ENCODE measurements at regions not wholly inside any gene's neighbourhood (a gene's known extent, or its start where the extent isn't known, plus 50 kb on each side); places are given as distances from the start of the nearest gene placed in this dataset.

DNA sequence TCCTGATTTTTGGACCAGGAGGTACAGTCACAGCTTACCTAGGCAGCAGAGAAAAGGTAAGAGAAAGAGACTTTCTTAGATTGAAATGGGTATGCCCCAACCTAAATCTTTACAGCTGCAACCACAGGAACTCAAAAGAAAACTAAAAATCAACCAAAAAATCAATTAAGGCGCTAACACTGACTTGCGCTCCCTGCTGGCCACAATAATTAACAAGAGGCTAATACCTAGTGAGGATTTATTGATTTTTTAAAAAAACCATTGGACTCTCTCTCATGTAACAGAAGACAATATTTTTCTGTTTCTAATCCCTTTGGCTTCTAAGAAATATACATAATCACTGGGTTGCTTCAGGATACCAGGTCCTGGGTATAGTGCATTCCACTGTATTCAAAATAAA is 153.9 kb upstream of the TENM3 start:
- DNase-seq (ENCODE audit: low read depth) = no peak

DNA sequence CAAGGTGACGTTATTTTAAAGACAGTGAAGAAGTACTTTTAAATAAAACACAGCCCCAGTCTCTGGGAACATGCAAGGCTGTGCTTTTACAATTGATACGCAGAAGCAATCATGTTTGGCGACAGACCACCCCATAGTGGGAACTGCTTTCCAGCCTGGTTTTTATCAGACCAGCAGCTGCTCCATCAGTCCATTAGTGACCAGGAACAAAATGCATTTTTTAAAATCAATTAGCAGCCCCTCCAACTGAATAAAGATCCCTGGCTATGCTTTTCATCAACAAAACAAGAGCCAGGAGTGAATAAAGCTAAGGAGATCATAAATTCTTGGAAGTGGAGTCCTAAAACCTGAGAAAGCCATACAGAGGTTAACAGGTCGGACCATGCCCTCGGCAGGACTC is 153.0 kb upstream of the TENM3 start:
- DNase-seq (ENCODE audit: low read depth) = no peak

DNA sequence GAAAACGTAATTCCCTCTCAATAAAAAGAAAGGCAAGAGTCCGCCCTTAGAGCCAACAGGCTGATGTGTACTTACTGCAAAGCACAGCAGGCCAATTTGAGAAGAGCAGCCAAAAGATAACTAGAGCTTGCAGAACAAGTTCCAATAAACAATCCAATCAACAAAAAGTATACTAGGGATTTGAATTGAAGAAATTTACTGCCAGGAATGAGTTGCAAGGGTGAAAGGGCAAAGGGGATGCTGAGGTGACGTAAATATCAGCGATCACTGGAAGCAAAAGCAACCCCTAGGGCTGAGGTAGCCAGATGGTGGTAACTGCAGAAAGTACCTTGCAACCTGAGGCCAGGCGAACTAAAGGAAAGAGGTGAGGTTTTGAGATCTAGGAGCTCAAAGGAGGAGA is 152.1 kb upstream of the TENM3 start:
- no peak for DNase-seq (ENCODE audit: low read depth)

DNA sequence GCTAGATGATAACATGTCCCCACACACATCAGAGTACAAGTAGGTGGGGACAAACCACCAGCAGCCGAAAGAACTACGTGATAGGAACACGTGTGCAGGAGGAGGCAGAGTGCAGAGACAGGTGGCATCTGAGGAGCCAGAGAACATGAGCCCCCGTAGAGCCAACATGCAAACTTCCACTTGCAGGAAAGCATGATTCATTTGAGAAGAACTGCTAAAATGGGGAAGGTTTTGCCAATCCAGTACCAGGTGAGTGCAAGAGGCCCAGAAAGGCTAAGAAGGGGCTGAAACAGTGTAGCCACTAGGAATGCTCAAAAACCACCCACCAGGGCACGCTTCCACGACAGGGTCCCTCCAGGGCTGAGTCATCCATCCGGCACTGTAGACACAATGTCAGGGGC is 149.8 kb upstream of the TENM3 start:
- DNase-seq (ENCODE audit: low read depth) = no peak

DNA sequence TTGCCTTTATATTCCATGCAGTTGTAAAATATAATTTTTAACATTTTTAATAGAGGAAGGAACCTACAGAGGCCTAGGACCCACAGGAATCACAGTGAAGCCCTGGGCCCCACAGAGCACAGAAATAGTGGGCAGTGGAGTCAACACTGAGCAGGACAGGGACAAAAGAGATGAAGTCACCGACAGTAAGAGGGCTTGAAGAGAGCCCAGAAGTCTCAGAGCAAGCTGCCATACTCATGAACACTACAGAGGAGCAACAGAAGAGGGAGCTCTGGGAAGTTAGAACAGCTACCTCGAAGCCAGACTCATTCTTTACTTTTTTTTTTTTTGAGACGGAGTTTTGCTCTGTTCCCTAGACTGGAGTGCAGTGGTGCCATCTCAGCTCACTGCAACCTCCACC is 149.3 kb upstream of the TENM3 start:
- no peak for DNase-seq (ENCODE audit: low read depth)

DNA sequence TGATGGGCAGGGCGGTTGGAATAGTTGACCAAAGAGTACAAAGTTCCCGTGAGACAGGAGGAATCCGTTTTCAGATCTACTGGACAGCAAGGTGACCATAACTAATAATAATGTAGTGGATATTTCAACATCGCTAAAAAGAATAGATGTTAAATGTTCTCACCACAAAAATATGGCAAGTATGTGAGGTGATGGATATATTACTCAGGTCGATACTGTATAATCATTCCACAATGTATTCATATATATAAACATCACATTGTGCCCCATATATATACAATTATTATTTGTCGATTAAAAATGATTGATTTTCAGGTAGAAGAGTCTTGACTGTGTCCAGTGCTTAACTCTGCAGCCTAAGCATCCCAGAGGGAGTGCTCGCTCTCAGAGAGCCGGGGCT is 141.6 kb upstream of the TENM3 start:
- no peak for DNase-seq (ENCODE audit: low read depth)

DNA sequence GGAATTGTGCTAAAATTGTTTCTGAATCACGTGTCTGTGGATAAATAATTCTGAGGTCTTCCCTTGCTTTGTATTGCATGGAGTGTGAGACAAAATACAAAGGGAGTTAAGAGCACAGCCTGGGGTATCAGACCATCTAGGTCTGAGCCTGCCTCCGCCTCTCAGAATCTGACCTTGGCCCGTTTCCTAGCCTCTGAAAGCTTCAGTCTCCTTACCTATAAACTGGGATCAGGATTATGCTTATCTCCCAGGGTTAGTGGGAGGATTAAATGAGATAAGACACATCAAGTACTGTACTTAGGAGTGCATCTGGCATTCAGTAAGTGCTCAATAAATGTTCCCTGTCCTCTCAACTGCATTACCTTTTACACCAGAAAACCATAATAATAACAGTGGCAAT is 140.6 kb upstream of the TENM3 start:
- no peak for DNase-seq (ENCODE audit: low read depth)

DNA sequence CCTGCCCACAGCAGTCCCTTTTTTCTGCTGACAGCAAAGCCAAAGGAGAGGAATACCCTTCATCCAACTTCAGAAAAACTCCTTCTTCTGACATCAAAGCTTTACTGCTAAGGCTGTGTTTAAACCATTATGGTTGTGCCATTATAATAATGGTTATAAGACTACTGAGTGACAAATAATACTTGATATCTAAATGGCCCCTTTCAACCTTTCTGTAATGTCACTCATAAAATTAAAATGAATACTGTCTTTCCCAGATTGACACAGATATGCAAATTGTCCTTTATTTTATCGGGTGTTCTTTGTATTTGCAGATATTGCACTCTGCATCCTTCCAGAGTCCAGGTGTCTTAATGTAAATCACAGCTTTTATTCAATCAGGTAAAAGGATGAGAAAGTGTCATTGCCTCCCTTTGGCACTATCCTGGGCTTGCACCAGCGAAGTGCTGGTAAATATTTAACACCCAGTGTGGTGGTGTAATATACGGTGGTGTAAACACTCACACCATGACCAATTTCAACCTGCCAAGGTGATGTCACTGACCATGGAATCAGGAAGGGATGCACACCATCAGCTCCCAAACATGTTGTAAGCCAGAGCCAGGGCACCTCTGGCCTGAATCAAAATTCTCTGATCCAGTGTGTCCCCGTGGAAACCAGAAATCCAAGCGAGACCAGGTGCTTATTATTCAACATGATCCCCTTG is 139.4 kb upstream of the TENM3 start:
- no peak for DNase-seq (ENCODE audit: low read depth)

DNA sequence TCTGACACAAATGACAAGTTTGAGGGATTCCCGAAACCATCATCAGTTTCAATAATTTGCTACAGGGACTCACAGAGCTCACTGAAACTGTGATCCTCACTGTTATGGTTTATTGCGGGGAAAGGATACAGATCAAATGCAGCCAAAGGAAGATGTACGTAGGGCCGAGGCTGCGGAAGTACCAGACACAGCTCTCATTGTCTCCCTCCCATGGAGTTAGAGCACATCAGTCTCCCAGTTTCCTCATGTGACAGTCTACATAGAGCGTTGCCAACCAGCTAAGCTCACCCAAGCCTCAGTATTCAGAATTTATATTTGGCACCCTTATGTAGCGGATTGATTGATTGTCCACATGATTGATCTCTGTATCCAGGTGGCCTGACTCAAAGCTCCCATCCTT is 137.8 kb upstream of the TENM3 start:
- DNase-seq (ENCODE audit: low read depth) = no peak

DNA sequence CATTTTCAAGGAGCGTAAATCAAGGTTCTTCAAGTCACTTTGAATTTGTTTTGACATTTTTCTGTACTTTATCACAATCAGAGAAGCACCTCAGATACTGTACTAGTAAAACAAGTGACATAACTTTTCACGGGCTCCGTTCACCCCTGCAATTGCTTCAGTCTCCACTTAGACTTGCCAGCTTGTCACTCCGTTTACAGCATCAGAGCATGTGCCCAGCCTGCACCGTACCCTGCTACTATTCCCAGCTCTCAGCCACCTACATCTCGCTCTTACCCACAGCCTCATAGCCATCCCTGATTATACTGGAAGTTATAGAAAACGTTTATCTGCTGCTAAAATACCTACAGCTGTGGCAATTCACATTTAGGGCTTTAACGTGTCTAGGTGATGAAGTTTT is 135.3 kb upstream of the TENM3 start:
- no peak for DNase-seq (ENCODE audit: low read depth)

DNA sequence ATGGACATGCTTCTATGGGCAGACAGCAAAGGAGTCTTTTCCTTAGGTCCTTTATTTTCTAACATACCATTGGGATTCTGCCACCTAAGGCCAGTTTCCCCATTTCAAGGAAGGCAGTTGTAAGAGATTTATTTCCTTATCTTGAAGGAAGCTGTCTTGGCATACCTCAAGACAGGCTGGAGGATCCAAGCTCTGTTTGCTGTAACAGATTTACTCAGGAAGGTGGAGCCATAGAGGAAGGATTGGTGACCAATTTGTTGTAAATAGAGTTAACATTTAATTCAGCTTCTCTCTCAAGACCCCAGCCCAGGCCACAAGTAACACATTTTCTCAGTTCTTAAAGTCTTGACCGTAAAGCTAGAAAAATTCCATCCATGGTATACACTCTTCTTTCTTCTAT is 131.6 kb upstream of the TENM3 start:
- DNase-seq (ENCODE audit: low read depth) = no peak

DNA sequence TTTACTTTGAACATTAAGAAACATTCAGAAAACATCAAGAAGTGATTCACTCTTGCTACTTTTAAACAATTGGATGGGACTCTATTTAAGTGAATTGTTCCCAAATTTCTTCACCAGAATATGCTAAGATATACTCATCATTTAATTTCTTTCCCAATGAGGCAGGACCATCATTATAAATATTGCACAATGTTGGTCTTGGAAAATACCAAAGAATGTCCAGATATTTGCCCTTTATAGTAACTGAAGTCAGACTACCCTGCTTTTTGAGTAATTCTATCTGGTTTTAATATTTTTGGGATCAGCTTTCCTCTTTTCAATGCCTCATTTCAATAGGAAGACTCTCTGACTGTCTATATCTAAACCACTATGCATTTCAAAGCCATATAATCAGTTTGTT is 129.4 kb upstream of the TENM3 start:
- DNase-seq (ENCODE audit: low read depth) = no peak

DNA sequence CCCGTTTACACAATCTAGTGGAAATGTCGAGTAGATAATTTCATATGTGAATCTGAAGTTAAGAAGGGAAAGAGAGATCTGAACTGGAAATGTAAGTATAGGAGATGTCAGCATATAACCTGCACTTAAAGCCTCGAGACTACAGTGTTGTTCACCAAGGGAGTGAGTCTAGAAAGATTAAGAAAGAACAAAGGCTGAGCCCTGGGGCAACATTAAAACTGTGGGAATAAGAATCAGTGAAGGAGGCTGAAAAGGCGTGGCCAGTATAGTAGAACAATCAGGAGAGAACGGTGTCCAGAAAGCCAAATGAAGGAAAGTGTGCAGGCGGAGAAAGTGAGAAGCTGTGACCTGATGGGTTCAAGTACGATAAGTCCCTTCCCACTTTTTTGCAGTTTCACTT is 118.8 kb upstream of the TENM3 start:
- DNase-seq (ENCODE audit: low read depth) = no peak

DNA sequence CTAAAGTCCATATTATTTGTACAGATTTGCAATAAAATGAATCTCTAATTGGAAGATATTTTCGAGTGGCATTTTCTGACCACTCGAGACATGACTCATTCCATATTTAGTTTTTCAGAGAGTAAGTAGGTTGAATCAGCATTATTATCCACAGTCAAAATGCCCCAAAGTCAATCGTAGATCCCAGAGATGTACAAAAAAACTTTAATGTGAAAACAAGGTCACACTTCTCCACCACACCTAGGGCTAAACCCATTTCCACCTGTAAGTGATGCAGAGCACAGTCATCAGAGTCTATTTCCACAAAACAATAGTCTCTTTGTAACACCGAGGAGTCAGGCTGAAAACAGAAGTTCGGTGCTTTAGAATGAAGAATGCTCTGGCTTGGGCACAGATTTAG is 117.1 kb upstream of the TENM3 start:
- no peak for DNase-seq (ENCODE audit: low read depth)

DNA sequence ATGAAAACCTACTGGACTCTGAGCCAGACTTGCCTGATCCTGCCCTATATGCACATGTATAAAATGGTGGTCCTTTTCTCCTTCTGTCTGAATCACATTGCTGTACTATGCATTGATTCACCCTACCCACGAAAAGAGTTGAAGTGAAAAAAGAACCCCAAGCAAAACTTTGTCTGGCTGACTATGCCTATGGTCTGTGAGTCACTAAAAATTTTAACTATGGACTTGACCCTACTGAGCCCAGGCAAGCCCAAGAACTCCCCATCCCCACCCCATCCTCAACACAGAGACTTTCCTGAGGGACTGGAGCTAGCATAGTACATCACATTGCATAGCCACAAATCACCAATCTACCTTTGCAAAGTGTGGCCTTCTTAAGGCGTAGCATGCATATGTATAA is 116.6 kb upstream of the TENM3 start:
- no peak for DNase-seq (ENCODE audit: low read depth)

DNA sequence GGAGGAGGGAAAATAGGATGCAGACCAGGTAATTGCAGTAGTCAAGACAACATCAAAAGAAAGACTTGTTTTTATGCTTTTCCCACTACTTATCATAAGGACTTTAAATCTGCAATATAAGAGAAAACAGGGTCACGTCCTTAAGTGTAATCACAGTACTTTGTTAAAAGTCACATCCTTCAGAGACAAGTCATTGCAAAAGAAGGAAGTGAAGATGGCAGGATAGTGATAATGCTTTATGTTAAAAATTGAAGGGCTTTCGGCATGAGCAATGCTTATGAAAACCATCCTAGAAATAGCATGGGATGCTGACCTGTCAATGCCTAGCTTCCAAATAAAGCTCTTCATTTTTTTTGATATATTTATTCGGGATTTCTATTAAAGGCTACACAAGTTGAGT is 110.2 kb upstream of the TENM3 start:
- DNase-seq (ENCODE audit: low read depth) = no peak

DNA sequence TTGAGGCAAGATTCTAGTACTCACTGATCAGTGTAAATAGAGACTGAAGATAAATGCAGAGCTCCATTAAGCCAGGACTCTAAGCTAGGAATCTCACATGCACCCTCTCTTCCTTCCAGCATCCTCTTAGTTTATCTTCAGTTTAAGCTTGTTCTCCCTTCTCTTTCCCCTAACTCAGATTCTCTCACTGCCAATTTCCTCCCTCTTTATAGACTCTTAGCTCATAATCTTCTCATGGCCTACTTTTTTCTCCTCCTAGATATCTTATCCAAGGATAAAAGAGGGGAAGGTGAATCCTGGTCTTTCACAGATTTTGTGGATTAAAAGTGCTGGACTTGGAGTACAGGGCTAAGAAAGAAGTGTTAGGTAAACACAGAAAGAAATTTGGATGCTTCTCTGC is 108.9 kb upstream of the TENM3 start:
- DNase-seq (ENCODE audit: low read depth) = no peak

DNA sequence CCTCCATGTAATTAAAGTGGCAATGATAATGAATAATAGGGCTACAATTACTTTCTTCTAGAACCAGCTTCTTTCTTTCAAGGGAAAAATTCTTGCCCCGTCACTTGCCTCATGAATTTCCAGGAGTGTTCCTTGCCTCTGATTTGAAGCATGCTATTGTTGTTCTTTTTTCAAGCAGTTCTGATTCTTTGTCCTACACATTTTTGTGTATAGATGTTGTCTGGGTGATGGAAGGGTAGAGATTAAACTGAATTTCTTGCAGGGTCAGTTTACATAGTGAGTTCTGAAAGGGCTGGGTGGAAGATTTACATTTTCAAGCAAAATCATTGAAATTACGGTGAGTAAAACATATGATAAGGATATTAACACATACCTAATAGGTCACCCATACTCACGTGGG is 107.0 kb upstream of the TENM3 start:
- no peak for DNase-seq (ENCODE audit: low read depth)

DNA sequence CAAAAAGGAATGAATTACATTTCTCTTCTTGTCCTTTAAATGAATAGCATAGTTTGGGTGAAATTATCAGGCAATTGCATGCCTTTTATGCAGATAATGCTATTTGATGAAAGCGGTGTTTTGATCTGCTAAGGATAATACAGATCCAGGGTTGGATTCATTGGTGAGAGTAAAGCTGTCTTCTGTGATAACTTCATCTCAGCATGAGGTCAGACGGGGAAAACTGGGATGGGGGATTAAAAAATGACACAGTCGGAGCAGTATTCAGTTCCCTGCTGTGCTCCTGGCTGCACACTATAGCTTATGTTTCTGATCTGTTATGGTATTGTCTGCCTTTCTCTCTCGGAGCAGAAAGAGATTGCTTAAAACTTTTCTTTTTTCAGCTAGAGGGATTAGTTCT is 105.9 kb upstream of the TENM3 start:
- DNase-seq (ENCODE audit: low read depth) = no peak

DNA sequence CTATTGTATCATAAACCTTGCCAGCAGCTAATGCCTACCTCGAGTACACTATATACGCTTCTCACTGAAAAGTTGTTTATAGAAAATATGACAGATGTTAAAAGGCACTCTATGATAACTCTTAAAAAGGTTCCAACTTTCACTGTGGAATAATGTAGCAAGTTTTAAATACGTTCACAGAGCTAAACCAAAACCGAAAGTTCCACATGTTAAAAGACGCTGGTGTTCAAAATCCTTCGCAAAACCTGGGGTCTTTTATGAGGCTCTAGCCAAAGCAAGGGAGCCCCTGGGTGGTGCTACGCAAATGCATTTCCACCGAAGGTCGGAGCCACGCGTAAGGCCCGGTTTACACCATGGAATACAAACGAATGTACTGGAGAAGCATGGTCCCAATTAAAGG is 103.7 kb upstream of the TENM3 start:
- DNase-seq (ENCODE audit: low read depth) = no peak

DNA sequence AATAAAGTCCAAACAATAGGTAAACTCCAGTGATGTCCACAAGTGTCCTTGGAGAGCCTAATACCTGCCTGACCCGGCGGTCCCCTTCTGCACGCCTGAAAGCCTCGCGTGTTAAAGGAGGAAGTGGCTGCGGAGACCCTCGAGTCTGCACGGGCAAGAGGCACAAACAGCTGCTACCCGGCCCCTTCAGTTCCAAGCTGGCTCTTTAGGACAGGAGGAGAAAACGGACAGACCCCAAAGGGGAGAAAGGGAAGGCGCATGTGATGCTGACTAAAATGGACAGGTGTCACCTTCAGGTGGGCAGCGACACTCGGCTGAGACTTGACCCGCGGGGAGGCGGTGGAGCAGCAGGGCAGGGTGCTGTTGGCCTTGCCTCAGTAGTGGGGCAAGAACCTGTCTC is 102.7 kb upstream of the TENM3 start:
- no peak for DNase-seq (ENCODE audit: low read depth)

DNA sequence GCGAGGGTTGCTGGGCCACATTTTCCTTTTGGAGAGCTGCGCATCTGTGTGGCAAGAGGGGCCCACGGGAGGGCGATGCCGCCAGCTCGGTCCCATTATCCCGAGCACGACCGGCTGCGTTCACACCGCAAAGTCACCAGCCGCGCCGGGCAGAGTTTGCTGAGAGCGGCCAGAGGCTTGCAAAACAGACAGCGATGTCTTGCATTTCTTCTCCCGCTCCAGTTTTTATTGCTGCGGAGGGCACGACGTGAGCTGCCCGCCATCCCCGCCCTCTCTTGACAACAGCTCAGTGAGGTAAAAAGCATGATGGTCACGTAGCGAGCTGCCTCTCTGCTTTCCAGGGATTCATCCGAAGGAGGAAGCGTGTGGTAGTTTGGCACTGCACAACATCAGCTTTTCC is 102.1 kb upstream of the TENM3 start:
- DNase-seq (ENCODE audit: low read depth) = no peak

DNA sequence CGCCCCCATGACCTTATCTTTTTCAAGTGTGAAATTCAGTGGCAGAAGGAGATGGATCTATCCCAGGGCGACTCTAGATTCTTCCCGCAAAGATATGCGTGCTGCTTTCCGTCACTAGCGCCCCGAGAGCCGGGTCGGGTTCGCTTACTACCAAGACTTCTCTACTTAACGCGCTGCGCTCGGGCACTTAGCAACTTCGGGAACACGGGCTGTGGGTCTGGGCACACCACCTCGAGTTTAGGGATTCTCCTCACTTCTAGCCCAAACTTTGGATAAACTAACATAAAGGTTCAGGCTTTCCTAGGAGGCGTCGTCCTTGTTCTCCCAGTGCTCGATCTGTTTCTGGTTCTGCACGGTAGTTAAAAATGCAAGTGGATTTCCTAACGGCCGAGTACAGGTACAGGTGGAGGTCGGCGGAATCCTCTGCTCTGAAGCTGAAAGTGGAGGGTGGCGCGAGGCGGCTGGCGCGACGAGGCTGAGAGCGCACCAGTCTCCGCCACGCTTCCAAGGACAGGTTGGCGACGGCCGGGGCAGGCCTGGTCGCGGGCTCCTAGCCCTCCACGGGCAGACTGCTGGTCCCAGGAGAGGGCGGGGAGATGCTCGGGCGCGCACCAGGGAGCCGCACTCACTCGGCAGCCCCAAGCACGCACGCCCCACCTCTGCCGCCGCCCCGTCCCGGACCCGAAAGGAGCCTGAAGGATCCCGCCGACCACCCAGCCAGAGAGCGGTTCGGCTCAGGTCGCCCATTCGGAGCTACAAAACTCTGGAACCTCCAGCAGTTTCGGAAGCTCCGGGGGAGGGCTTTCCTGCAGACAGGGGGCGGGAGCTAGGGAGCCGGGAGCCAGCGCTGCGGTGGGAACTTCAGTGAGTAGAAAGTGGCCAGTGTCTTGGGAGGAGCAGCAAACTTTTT is 100.8 kb upstream of the TENM3 start:
- no peak for DNase-seq (ENCODE audit: low read depth)
